ENCODE measurements at regions not wholly inside any gene's neighbourhood (a gene's known extent, or its start where the extent isn't known, plus 50 kb on each side); places are given as distances from the start of the nearest gene placed in this dataset.

- Histone ChIP-seq H3K79me2 (ENCODE audit: low read depth) (no peaks in the 10 kb centered on the region), H3K9me3 (ENCODE audit: low read depth) (no peaks in the 10 kb centered on the region), H2AFZ (replicated peaks) (no peak overlapping the region), H3F3A (ENCODE audit: low read depth) (peaks cover 8% of the 10 kb centered on the region), H4K20me1 (ENCODE audit: low read depth) (no peaks in the 10 kb centered on the region), H3K27ac (no peak overlapping the region), H3K4me3 (no peak overlapping the region), H3K27me3 (no peaks in the 10 kb centered on the region), H3K9ac (no peak overlapping the region), H3K36me3 (no peaks in the 10 kb centered on the region), H3K4me1 (peaks cover 41% of the 10 kb centered on the region), H3K4me2 (no peak overlapping the region)
- H3K27me3 Mint-ChIP-seq (ENCODE audit: insufficient read depth, low read depth): no peaks in the 10 kb centered on the region
- TF ChIP-seq EZH2phosphoT487 (IDR thresholded peaks at IDR 0.05): no peak
- no peak for TF ChIP-seq CTCF (IDR thresholded peaks at IDR 0.05)
- TF ChIP-seq EZH2 (IDR thresholded peaks at IDR 0.05): no peak
- H3K27ac Mint-ChIP-seq: no peak overlapping the region
- H3K9me3 Mint-ChIP-seq: no peaks in the 10 kb centered on the region
- DNase-seq (ENCODE audit: low spot score): no peak
- peaks cover 24% of the 10 kb centered on the region for H3K4me1 Mint-ChIP-seq
- no peaks in the 10 kb centered on the region for H3K36me3 Mint-ChIP-seq
- no peak overlapping the region for H3K4me3 Mint-ChIP-seq
Measured at GRCh38 chr12:24039113-24039525, 89.6 kb upstream of the SOX5 start.

- Histone ChIP-seq H2AFZ (replicated peaks) (peak overlapping the region; percentile 1), H3F3A (ENCODE audit: low read depth) (peaks cover 16% of the 10 kb centered on the region), H3K4me1 (peaks cover 49% of the 10 kb centered on the region), H3K79me2 (ENCODE audit: low read depth) (no peaks in the 10 kb centered on the region), H3K36me3 (no peaks in the 10 kb centered on the region), H4K20me1 (ENCODE audit: low read depth) (no peaks in the 10 kb centered on the region), H3K9me3 (ENCODE audit: low read depth) (no peaks in the 10 kb centered on the region), H3K27ac (peak overlapping the region; percentile 57), H3K9ac (no peak overlapping the region), H3K4me2 (no peak overlapping the region), H3K27me3 (no peaks in the 10 kb centered on the region), H3K4me3 (no peak overlapping the region)
- Mint-ChIP-seq H3K27me3 (ENCODE audit: insufficient read depth, low read depth) (no peaks in the 10 kb centered on the region), H3K27ac (no peak overlapping the region), H3K36me3 (no peaks in the 10 kb centered on the region), H3K4me1 (peaks cover 31% of the 10 kb centered on the region), H3K9me3 (no peaks in the 10 kb centered on the region), H3K4me3 (no peak overlapping the region)
- TF ChIP-seq CTCF (IDR thresholded peaks at IDR 0.05) (no peak), EZH2phosphoT487 (IDR thresholded peaks at IDR 0.05) (no peak), EZH2 (IDR thresholded peaks at IDR 0.05) (no peak)
- peak; percentile 17 for DNase-seq (ENCODE audit: low spot score)
Measured at GRCh38 chr12:24038211-24038997, 88.9 kb upstream of the SOX5 start.

GRCh38 chr12:24036438-24037216 is 87.2 kb upstream of the SOX5 start:
- H3K79me2 ChIP-seq (ENCODE audit: low read depth): no peaks in the 10 kb centered on the region
- H3K27me3 ChIP-seq: no peaks in the 10 kb centered on the region
- H3K27ac Mint-ChIP-seq: no peak overlapping the region
- H3F3A ChIP-seq (ENCODE audit: low read depth): peaks cover 19% of the 10 kb centered on the region
- H4K20me1 ChIP-seq (ENCODE audit: low read depth): no peaks in the 10 kb centered on the region
- TF ChIP-seq EZH2 (IDR thresholded peaks at IDR 0.05): no peak
- TF ChIP-seq CTCF (IDR thresholded peaks at IDR 0.05): no peak
- no peak for TF ChIP-seq EZH2phosphoT487 (IDR thresholded peaks at IDR 0.05)
- H3K27ac ChIP-seq: no peak overlapping the region
- no peaks in the 10 kb centered on the region for H3K27me3 Mint-ChIP-seq (ENCODE audit: insufficient read depth, low read depth)
- no peak overlapping the region for H3K9ac ChIP-seq
- H3K4me1 ChIP-seq: peaks cover 56% of the 10 kb centered on the region
- DNase-seq (ENCODE audit: low spot score): no peak
- no peaks in the 10 kb centered on the region for H3K36me3 Mint-ChIP-seq
- no peak overlapping the region for H3K4me3 ChIP-seq
- no peaks in the 10 kb centered on the region for H3K9me3 Mint-ChIP-seq
- no peaks in the 10 kb centered on the region for H3K36me3 ChIP-seq
- no peak overlapping the region for H3K4me2 ChIP-seq
- H2AFZ ChIP-seq (replicated peaks): no peak overlapping the region
- H3K9me3 ChIP-seq (ENCODE audit: low read depth): no peaks in the 10 kb centered on the region
- H3K4me3 Mint-ChIP-seq: no peak overlapping the region
- peaks cover 32% of the 10 kb centered on the region for H3K4me1 Mint-ChIP-seq

All from neural progenitor cell (in vitro differentiated cells).